ENCODE measurements at regions not wholly inside any gene's neighbourhood (a gene's known extent, or its start where the extent isn't known, plus 50 kb on each side); places are given as distances from the start of the nearest gene placed in this dataset.

DNA sequence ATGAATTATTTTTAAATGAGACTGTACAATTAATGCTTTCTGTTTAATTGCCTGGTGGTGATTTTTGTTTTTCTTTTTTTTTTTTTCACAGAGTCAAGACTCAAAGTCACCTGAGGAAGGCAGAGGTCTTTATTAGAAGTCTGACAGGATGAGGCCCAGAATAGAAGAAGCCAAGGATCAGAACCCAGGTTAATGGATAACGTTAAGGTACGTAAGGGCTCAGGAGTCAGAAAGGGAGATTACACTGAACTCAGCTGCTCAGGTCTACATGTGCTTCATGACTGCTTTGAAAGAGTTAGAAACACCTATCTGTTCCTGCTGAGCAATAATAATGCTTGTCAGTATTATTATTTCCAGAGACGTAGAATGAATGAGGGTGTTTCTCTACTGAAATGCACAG lies 196.5 kb downstream of the LRATD1 start:
- Histone ChIP-seq H3K4me1 (ENCODE audit: insufficient read depth, low read length) (no peaks in the 10 kb centered on the region), H4K20me1 (ENCODE audit: insufficient read depth, low read length) (no peaks in the 10 kb centered on the region), H3K4me3 (ENCODE audit: insufficient read depth, low read depth, low read length) (no peak overlapping the region), H3K27ac (ENCODE audit: low read depth, low read length) (no peak overlapping the region), H3K36me3 (ENCODE audit: insufficient read depth, low read length) (no peaks in the 10 kb centered on the region), H3K9me3 (ENCODE audit: insufficient read depth, low read depth, low read length) (no peaks in the 10 kb centered on the region), H2AFZ (ENCODE audit: low read depth, low read length) (no peak overlapping the region), H3K27me3 (ENCODE audit: insufficient read depth, low read length) (no peaks in the 10 kb centered on the region), H3K4me2 (ENCODE audit: low read length) (no peak overlapping the region), H3K9ac (ENCODE audit: low read length) (no peak overlapping the region), H3K79me2 (ENCODE audit: insufficient read depth, low read length) (no peaks in the 10 kb centered on the region)
- no peaks in the 10 kb centered on the region for H3K9me3 Mint-ChIP-seq (ENCODE audit: unreplicated experiment)
- no peaks in the 10 kb centered on the region for H3K27me3 Mint-ChIP-seq (ENCODE audit: low read depth, unreplicated experiment)
- no peak overlapping the region for H3K27ac Mint-ChIP-seq (ENCODE audit: unreplicated experiment)
- H3K36me3 Mint-ChIP-seq (ENCODE audit: low read depth, unreplicated experiment), result no peaks in the 10 kb centered on the region
- H3K4me3 Mint-ChIP-seq (ENCODE audit: unreplicated experiment), result no peak overlapping the region
- DNase-seq (ENCODE audit: low read depth) (no peak), FAIRE-seq (no peak)
- TF ChIP-seq, protein P1, sequence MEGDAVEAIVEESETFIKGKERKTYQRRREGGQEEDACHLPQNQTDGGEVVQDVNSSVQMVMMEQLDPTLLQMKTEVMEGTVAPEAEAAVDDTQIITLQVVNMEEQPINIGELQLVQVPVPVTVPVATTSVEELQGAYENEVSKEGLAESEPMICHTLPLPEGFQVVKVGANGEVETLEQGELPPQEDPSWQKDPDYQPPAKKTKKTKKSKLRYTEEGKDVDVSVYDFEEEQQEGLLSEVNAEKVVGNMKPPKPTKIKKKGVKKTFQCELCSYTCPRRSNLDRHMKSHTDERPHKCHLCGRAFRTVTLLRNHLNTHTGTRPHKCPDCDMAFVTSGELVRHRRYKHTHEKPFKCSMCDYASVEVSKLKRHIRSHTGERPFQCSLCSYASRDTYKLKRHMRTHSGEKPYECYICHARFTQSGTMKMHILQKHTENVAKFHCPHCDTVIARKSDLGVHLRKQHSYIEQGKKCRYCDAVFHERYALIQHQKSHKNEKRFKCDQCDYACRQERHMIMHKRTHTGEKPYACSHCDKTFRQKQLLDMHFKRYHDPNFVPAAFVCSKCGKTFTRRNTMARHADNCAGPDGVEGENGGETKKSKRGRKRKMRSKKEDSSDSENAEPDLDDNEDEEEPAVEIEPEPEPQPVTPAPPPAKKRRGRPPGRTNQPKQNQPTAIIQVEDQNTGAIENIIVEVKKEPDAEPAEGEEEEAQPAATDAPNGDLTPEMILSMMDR (IDR thresholded peaks at IDR 0.05; ENCODE audit: insufficient read depth, low read depth, low read length), result no peak
- no peak for TF ChIP-seq EZH2 (IDR thresholded peaks at IDR 0.05; ENCODE audit: insufficient read depth, low read length)
- peaks cover 21% of the 10 kb centered on the region for H3K4me1 Mint-ChIP-seq (ENCODE audit: low read depth, unreplicated experiment)

DNA sequence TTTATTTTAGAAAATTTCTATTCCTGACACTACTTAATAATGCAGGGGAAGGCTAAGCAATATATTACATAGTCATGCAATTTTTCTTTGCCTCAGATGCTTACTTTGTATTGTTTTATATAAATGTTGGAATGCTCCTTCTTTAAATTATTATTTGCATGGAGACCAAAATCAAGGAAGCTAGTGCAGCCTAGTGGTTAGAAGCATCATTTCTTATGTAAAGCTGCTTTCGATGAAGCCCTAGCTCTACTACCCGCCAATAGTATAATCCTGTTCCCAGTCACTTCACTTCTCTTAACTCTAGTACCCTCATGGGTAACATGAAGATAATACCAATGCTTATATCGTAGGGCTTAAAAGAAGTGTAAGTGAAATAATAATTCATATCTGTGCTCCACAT lies 198.9 kb downstream of the LRATD1 start:
- no peaks in the 10 kb centered on the region for H3K36me3 ChIP-seq (ENCODE audit: insufficient read depth, low read length)
- DNase-seq (ENCODE audit: low read depth), result peak; percentile 0
- no peaks in the 10 kb centered on the region for H3K9me3 ChIP-seq (ENCODE audit: insufficient read depth, low read depth, low read length)
- TF ChIP-seq, protein P1 (IDR thresholded peaks at IDR 0.05; ENCODE audit: insufficient read depth, low read depth, low read length), result no peak
- no peak for TF ChIP-seq EZH2 (IDR thresholded peaks at IDR 0.05; ENCODE audit: insufficient read depth, low read length)
- no peak overlapping the region for H3K4me2 ChIP-seq (ENCODE audit: low read length)
- no peaks in the 10 kb centered on the region for H4K20me1 ChIP-seq (ENCODE audit: insufficient read depth, low read length)
- no peak for FAIRE-seq
- Mint-ChIP-seq H3K9me3 (ENCODE audit: unreplicated experiment) (no peaks in the 10 kb centered on the region), H3K27me3 (ENCODE audit: low read depth, unreplicated experiment) (no peaks in the 10 kb centered on the region), H3K4me1 (ENCODE audit: low read depth, unreplicated experiment) (peaks cover 20% of the 10 kb centered on the region), H3K27ac (ENCODE audit: unreplicated experiment) (no peak overlapping the region), H3K36me3 (ENCODE audit: low read depth, unreplicated experiment) (no peaks in the 10 kb centered on the region), H3K4me3 (ENCODE audit: unreplicated experiment) (no peak overlapping the region)
- H3K27me3 ChIP-seq (ENCODE audit: insufficient read depth, low read length), result no peaks in the 10 kb centered on the region
- no peak overlapping the region for H2AFZ ChIP-seq (ENCODE audit: low read depth, low read length)
- no peaks in the 10 kb centered on the region for H3K79me2 ChIP-seq (ENCODE audit: insufficient read depth, low read length)
- no peak overlapping the region for H3K27ac ChIP-seq (ENCODE audit: low read depth, low read length)
- no peaks in the 10 kb centered on the region for H3K4me1 ChIP-seq (ENCODE audit: insufficient read depth, low read length)
- H3K9ac ChIP-seq (ENCODE audit: low read length), result no peak overlapping the region
- no peak overlapping the region for H3K4me3 ChIP-seq (ENCODE audit: insufficient read depth, low read depth, low read length)

DNA sequence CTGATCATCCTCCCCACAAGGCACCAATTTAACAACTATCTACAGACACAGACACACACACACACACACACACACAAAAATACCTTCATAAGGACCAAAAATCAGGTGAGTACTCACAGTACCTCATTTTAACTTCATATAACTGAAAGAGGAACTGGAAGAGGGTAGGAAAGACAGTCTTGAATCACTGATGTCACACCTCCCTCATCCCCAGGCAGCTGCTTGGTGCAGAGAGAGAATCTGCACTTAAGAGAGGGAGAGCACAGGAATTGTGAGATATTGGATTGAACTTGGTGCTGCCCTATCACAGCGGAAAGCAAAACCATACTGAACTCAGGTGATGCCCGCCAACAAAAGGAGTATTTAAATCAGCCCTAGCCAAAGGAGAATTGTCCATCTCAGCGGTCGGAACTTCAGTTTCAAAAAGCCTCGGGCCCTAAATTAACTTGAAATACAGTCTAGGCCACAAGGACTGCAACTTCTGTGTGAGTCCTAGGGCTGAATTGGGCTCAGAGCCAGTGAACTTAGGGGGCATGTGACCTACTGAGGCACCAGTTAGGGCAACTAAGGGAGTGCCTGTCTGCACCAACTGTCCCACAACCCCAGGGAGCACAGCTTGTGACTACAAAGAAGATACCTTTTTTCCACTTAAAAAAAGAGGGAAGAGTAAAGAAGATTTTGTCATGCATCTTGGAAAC lies 211.1 kb downstream of the LRATD1 start:
- H3K27ac ChIP-seq (ENCODE audit: low read depth, low read length), result no peak overlapping the region
- H3K9ac ChIP-seq (ENCODE audit: low read length), result no peak overlapping the region
- DNase-seq (ENCODE audit: low read depth) (no peak), FAIRE-seq (no peak)
- no peak for TF ChIP-seq EZH2 (IDR thresholded peaks at IDR 0.05; ENCODE audit: insufficient read depth, low read length)
- TF ChIP-seq, protein P1 (IDR thresholded peaks at IDR 0.05; ENCODE audit: insufficient read depth, low read depth, low read length), result no peak
- no peaks in the 10 kb centered on the region for H3K36me3 Mint-ChIP-seq (ENCODE audit: low read depth, unreplicated experiment)
- H3K27me3 ChIP-seq (ENCODE audit: insufficient read depth, low read length), result no peaks in the 10 kb centered on the region
- H3K9me3 ChIP-seq (ENCODE audit: insufficient read depth, low read depth, low read length), result no peaks in the 10 kb centered on the region
- H3K4me3 ChIP-seq (ENCODE audit: insufficient read depth, low read depth, low read length), result no peak overlapping the region
- no peaks in the 10 kb centered on the region for H3K36me3 ChIP-seq (ENCODE audit: insufficient read depth, low read length)
- no peaks in the 10 kb centered on the region for H3K27me3 Mint-ChIP-seq (ENCODE audit: low read depth, unreplicated experiment)
- H3K4me3 Mint-ChIP-seq (ENCODE audit: unreplicated experiment), result no peak overlapping the region
- H3K27ac Mint-ChIP-seq (ENCODE audit: unreplicated experiment), result no peak overlapping the region
- H3K79me2 ChIP-seq (ENCODE audit: insufficient read depth, low read length), result no peaks in the 10 kb centered on the region
- H3K4me1 ChIP-seq (ENCODE audit: insufficient read depth, low read length), result no peaks in the 10 kb centered on the region
- no peak overlapping the region for H3K4me2 ChIP-seq (ENCODE audit: low read length)
- H2AFZ ChIP-seq (ENCODE audit: low read depth, low read length), result no peak overlapping the region
- H4K20me1 ChIP-seq (ENCODE audit: insufficient read depth, low read length), result no peaks in the 10 kb centered on the region
- no peaks in the 10 kb centered on the region for H3K4me1 Mint-ChIP-seq (ENCODE audit: low read depth, unreplicated experiment)
- H3K9me3 Mint-ChIP-seq (ENCODE audit: unreplicated experiment), result peaks cover 7% of the 10 kb centered on the region
